GM12878 (cell line): ENCODE measurements at regions not wholly inside any gene's neighbourhood (a gene's known extent, or its start where the extent isn't known, plus 50 kb on each side); places are given as distances from the start of the nearest gene placed in this dataset.

Experiments
- ATAC-seq: fragments of 200-7000 bp; cut with Tn5 transposase; 3 replicates; pipeline ENCODE4 v1.9.1; 2020; ENCODE audit warnings: mild to moderate bottlenecking, moderate library complexity
- BruUV-seq: library from RNA; stranded (reverse); fragments of 400-500 nt; replicated peaks from 2 replicates; lab custom pipeline; 2021; lab: Mats Ljungman, UMichigan
- CTCF ChIA-PET: fragments of 300-600 bp; sonication (Branson Sonifier 250); formaldehyde crosslinking; extraction: SDS; loops from one replicate; lab custom pipeline; 2021; ENCODE audit warnings: inconsistent platforms; lab: Yijun Ruan, JAX
- POLR2A ChIA-PET: fragments of 350-600 bp; formaldehyde crosslinking; extraction: SDS; loops from one replicate; lab custom pipeline; 2021; ENCODE audit warnings: inconsistent platforms; lab: Charles Lee
- RAD21 ChIA-PET: fragments of 300-600 bp; sonication (Branson Sonifier 250); formaldehyde crosslinking; loops from one replicate; lab custom pipeline; 2023; ENCODE audit warnings: antibody characterized with exemption; ENCODE audit not compliant: unreplicated experiment; lab: Charles Lee
- SMC1A ChIA-PET: fragments of 300-600 bp; sonication (Branson Sonifier 250); formaldehyde crosslinking; loops from one replicate; lab custom pipeline; 2023; ENCODE audit not compliant: unreplicated experiment, uncharacterized antibody; lab: Charles Lee
- DNase-seq: peaks from one replicate; pipeline ENCODE4 v3.0.0-alpha.2; 2011; ENCODE audit warnings: low read depth, low spot score
- FAIRE-seq: peaks from 3 replicates; lab custom pipeline; 2011; peaks lifted over from hg19 to GRCh38; lab: Jason Lieb, UNC
- H2AFZ ChIP-seq: 2 replicates; pipeline ENCODE4 v1.6.0; 2011; ENCODE audit warnings: low read depth, low read length, control low read depth; ENCODE audit not compliant: control insufficient read depth
- H3K27ac ChIP-seq: 2 replicates; pipeline ENCODE4 v1.5.1; 2011; ENCODE audit warnings: control low read depth; ENCODE audit not compliant: control insufficient read depth, insufficient read depth
- H3K27me3 ChIP-seq, 2 experiments: replicated peaks in 1 of 2; 2 replicates each; pipeline versions ENCODE4 v1.6.0 to v1.6.1; 2011; ENCODE audit warnings: low read length in 1 of 2; ENCODE audit not compliant: control insufficient read depth in 2 of 2, insufficient read depth in 2 of 2
- H3K36me3 ChIP-seq, 2 experiments: 2 replicates each; pipeline ENCODE4 v1.5.1; 2011; ENCODE audit warnings: low read length in 1 of 2; ENCODE audit not compliant: control insufficient read depth in 2 of 2, insufficient read depth in 2 of 2
- H3K4me1 ChIP-seq: 2 replicates; pipeline ENCODE4 v1.6.1; 2011; ENCODE audit warnings: mild to moderate bottlenecking, low read length, moderate library complexity, mixed read lengths; ENCODE audit not compliant: control insufficient read depth, insufficient read depth
- H3K4me2 ChIP-seq: 2 replicates; pipeline ENCODE4 v1.6.0; 2011; ENCODE audit warnings: control low read depth; ENCODE audit not compliant: control insufficient read depth, insufficient read depth
- H3K4me3 ChIP-seq: fragments of 200-600 bp; sonication (generic); 2 replicates; pipeline ENCODE4 v1.5.1; 2016
- H3K79me2 ChIP-seq: 2 replicates; pipeline ENCODE4 v1.6.0; 2011; ENCODE audit warnings: low read length; ENCODE audit not compliant: control insufficient read depth, insufficient read depth
- H3K9ac ChIP-seq: 2 replicates; pipeline ENCODE4 v1.8.0; 2011; ENCODE audit warnings: low read length, control low read depth, mixed read lengths; ENCODE audit not compliant: control insufficient read depth, insufficient read depth
- H3K9me3 ChIP-seq: replicated peaks from 3 replicates; pipeline ENCODE4 v1.5.1; 2011; ENCODE audit warnings: mild to moderate bottlenecking, low read length; ENCODE audit not compliant: control insufficient read depth, insufficient read depth
- H4K20me1 ChIP-seq: 2 replicates; pipeline ENCODE4 v1.6.0; 2011; ENCODE audit not compliant: control insufficient read depth, insufficient read depth
- BACH1 ChIP-seq: fragments of 450-650 bp; IDR thresholded peaks from 2 replicates; pipeline ENCODE4 v1.6.1; 2017; ENCODE audit warnings: mild to moderate bottlenecking, borderline replicate concordance
- ESRRA ChIP-seq: IDR thresholded peaks from 2 replicates; pipeline ENCODE4 v1.6.1; 2012; ENCODE audit warnings: mild to moderate bottlenecking, low read length, improper control_type of control experiment
- FOS ChIP-seq: IDR thresholded peaks from 3 replicates; pipeline ENCODE4 v1.6.1; 2011; ENCODE audit warnings: borderline replicate concordance; ENCODE audit not compliant: insufficient read length; ENCODE audit errors: extremely low read depth
- STAT3 ChIP-seq: IDR thresholded peaks from 2 replicates; pipeline ENCODE4 v1.6.1; 2011; ENCODE audit warnings: low read depth, low read length, improper control_type of control experiment
- WGBS: methylation state at CpG from one replicate; pipeline ENCODE4 v1.1.6; 2016; ENCODE audit warnings: low lambda C conversion rate; ENCODE audit not compliant: insufficient replicate concordance, insufficient coverage; ENCODE audit errors: missing lambda C conversion rate; 5-methylcytosine and 5-hydroxymethylcytosine counted together
- in situ Hi-C: fragments of 300-500 bp; cut with MboI; formaldehyde crosslinking; loops from 9 replicates; pipeline ENCODE4 v1.14.3; 2018; ENCODE audit warnings: mixed read lengths
- intact Hi-C: fragments of 100-400 bp; cut with micrococcal nuclease; formaldehyde crosslinking; loops from one replicate; pipeline ENCODE4 v1.14.2; 2022; ENCODE audit not compliant: unreplicated experiment
- TF ChIP-seq, protein P1 (sequence below): fragments of 450-650 bp; formaldehyde crosslinking; IDR thresholded peaks from 2 replicates; pipeline ENCODE4 v1.4.0; 2022; ENCODE audit warnings: mild to moderate bottlenecking, moderate library complexity

DNA sequence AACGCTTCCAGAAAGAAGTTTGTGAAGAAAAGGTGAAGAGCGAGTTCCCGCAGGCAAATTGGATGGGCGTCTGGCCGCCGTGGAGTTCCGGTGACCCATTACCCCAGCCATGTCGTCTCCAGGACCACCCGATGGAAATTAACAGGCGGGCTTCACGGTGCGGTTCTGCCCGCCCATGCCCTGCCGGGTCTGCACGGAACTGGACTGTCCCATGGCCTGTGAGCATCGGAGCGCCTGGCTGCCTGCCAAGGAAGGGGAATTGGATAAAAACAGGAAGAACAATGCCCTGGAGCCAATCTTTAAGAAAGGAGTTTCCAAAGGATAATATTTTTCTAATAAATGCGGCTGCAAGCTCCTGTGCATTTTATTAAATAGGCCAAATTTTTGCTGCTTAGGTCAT, 319.8 kb upstream of the SLC7A11 start:
- H3K9me3 ChIP-seq: no peaks in the 10 kb centered on the region; the same call in 2 of the 3 replicates
- ChIA-PET POLR2A (interaction anchor here (0.6 kb wide), 1 partner anchor 84 kb away, joined by 3 read pairs; no protein-coding TSS in a partner anchor), CTCF (interaction anchor here (0.8 kb wide), 1 partner anchor 118 kb away, joined by 4 read pairs; no protein-coding TSS in a partner anchor), RAD21 (interaction anchor here (1.0 kb wide), 1 partner anchor 111 kb away, joined by 3 read pairs; no protein-coding TSS in a partner anchor), SMC1A (interaction anchor here (0.6 to 2.4 kb wide), 2 partner anchors 118 to 1474 kb away, joined by 3 to 18 read pairs; no protein-coding TSS in a partner anchor)
- no peak overlapping the region for H3K9ac ChIP-seq
- 82% methylated on average over 18 of the region's 18 CpGs for WGBS
- BruUV-seq: no TSS peak
- ATAC-seq (no peak), FAIRE-seq (no peak), DNase-seq (no peak)
- intact Hi-C loops: no loop called here
- no peaks in the 10 kb centered on the region for H3K4me1 ChIP-seq
- H3K27me3 ChIP-seq: no peaks in the 10 kb centered on the region
- no peak overlapping the region for H3K27ac ChIP-seq
- no peaks in the 10 kb centered on the region for H4K20me1 ChIP-seq
- no peak for TF ChIP-seq ESRRA
- TF ChIP-seq, protein P1, sequence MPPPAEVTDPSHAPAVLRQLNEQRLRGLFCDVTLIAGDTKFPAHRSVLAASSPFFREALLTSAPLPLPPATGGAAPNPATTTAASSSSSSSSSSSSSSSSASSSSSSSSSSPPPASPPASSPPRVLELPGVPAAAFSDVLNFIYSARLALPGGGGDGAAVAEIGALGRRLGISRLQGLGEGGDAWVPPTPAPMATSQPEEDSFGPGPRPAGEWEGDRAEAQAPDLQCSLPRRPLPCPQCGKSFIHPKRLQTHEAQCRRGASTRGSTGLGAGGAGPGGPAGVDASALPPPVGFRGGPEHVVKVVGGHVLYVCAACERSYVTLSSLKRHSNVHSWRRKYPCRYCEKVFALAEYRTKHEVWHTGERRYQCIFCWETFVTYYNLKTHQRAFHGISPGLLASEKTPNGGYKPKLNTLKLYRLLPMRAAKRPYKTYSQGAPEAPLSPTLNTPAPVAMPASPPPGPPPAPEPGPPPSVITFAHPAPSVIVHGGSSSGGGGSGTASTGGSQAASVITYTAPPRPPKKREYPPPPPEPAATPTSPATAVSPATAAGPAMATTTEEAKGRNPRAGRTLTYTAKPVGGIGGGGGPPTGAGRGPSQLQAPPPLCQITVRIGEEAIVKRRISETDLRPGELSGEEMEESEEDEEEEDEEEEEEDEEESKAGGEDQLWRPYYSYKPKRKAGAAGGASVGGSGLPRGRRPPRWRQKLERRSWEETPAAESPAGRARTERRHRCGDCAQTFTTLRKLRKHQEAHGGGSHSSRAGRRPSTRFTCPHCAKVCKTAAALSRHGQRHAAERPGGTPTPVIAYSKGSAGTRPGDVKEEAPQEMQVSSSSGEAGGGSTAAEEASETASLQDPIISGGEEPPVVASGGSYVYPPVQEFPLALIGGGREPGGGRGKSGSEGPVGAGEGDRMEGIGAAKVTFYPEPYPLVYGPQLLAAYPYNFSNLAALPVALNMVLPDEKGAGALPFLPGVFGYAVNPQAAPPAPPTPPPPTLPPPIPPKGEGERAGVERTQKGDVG (CRISPR knock-in tag): no peak
- TF ChIP-seq FOS: no peak
- TF ChIP-seq BACH1: no peak
- TF ChIP-seq STAT3: no peak
- no peaks in the 10 kb centered on the region for H3K79me2 ChIP-seq
- H3K36me3 ChIP-seq: no peaks in the 10 kb centered on the region
- H3K4me2 ChIP-seq: no peak overlapping the region
- in situ Hi-C loops: no loop called here
- H2AFZ ChIP-seq: no peak overlapping the region
- H3K4me3 ChIP-seq: no peak overlapping the region
